ENCODE measurements at regions not wholly inside any gene's neighbourhood (a gene's known extent, or its start where the extent isn't known, plus 50 kb on each side); places are given as distances from the start of the nearest gene placed in this dataset.

DNA sequence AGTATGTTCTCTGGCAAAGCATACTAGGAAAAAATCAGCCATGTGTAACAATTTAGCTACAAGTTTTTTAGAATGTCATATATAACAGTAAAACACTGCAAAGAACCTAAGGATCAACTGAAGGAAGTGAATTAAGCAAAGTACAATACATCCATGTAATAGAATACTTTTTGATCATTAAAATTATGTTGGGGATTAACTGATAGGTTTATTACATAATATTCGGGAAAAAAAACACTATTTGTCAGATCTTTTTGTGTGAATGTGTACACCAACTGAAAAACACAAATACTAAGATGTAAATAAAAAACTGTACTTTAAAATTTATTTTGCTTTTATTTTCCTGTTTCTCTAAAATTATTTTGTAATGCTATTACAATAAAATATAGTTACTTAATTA lies 185.5 kb upstream of the DYNLRB2 start:
- no peak for FAIRE-seq

DNA sequence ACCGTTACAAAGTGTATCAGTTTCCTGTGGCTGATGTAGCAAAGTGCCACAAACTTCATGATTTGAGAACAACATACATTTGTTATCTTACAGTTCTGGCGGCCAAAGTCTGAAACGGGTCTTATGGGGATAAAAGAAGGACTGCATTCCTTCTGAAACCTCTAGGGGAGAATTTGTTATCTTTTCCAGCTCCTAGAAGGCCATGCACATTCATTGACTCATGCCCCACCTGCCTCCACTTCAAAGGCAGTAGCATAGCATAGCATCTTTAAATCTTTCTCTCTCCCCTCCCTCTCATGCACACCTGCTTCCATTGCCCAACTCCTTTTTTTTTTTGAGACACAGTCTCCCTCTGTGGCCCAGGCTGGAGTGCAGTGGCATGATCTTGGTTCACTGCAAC lies 190.7 kb upstream of the DYNLRB2 start:
- no peak for FAIRE-seq

DNA sequence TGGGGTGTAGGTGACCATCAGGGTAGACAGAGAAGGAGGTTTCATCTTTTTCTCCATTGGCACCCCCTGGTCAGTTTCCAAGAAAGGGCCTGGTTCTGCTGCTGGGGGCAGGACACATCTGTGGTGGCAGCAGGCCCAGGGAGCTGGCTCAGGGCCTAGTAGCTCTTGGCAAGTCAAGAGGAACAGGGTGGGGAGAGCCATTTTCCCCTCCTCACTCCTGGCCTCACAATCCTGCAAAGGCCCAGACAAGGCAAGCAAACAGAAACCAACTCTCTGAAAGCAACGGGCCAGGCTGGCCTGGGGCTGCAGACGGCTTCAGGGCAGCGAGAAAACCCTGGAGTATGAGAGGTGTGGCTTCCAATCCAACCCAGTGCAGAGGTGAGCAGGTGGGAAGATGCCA lies 192.9 kb upstream of the DYNLRB2 start:
- no peak for FAIRE-seq

DNA sequence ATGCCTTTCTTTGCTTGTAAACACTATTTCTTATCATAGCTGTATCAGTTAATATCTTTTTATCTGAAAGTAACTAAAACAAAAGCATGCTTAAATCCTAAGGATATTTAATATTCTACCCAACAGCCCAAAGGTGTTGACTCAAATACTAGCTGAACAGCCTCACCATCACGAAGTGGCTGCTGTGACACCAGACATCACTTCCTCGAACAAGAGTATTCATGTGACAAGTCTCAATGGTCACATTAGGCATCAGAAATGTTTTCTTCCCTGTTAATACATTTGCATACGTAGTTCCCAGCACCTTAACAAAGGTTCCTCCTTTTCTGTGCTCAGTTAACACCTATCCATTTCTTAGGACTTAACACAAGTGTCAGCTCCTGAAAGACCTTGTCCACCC lies 193.8 kb upstream of the DYNLRB2 start:
- no peak for FAIRE-seq

DNA sequence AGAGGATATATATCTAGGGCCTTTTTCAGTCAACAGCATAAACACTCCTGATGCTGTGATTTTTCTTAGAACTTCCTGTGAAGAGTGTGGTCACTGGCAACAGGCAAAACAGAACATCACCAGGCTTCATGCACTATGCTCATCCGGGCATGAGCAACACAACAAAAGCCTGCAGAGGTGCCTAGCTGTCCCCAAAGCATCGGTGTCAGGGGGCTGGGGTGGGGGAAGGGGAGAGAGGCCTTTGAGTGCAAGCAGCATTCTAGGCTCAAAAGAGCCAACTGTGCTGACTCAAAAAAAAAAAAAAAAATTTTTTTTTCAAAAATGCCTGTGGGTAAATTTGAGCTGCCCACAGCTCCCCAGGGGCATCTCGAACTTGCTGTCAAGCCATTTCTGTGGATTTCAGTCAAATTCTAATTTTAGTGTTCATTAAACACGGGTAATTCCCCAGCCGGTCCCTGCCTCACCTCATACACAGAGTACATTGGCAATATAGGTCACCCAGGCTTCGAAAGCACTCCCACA lies 194.6 kb upstream of the DYNLRB2 start:
- FAIRE-seq: no peak

DNA sequence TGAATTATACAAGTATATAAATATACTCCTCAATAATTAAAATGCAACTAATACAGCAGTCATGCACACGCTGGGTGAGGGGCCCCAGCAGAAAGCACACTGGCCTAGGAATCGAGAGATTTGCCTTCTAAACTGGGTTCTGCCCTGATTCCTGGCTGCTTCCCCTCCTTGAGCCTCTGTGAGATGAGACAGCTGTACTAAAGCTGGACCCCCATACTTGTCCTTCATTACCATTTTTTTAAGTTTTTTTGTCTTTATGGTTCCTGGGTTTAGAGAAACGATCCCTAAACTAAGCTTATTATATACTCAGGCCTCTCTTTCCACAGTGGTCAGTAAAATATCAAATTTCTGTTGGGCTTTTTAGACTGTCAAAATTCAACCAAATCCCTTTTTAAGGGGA lies 195.1 kb upstream of the DYNLRB2 start:
- FAIRE-seq: no peak

DNA sequence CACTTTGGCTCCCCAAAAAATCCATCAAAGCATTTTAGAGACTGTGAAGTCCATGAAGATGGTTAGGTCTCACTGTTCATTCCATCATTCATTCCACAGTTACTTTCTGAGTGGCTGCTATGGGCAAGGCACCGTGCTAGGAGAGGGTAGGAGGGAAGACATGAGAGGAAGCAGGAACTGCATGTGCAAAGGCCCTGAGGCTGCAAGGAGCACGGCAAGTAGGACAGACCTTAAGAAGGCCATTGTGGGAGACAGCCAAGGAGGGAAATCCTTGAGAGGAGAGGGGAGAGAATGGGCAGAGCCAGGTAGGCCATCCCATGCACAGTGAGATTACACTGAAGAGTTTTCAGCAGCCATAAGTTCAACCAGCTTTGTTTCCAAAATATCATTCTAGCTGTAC lies 196.2 kb upstream of the DYNLRB2 start:
- FAIRE-seq: no peak

DNA sequence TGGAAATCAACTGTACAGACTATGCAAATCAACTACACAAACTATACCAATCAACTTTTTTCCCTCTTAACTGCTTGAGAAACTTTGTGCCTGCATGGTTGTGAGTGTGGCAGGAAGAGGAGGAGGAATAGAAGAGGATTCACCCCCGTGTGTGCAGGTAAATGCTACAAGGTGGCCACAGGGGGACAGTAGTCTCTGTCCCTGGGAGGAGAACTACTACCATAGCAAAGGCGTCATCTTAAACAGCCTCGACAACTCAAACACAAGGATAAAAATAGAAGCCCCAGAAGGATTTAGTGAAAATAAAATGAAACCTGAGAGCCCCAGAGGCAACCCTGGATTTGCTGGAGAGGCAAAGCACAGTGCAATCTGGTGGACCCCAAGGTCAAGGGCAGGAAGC lies 199.5 kb upstream of the DYNLRB2 start:
- no peak for FAIRE-seq

DNA sequence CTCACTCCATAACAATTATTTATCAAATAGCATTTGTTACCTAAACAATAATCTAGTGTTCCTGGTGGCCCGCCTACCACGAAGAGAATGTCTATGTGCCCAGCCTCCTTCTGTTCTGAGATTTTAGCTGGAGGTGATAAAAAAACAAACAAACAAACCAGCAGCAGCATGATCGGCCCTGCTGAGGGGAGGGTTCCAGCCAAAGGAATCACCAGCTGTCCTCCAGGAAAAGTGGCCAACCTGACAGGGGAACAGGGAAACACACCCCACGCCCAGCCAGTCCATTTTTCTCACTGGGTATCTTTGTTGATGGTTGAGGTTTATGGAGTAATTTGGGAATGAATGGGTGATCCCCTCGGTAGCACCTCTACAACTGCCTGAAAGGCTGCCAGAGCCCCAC lies 203.0 kb upstream of the DYNLRB2 start:
- no peak for FAIRE-seq

DNA sequence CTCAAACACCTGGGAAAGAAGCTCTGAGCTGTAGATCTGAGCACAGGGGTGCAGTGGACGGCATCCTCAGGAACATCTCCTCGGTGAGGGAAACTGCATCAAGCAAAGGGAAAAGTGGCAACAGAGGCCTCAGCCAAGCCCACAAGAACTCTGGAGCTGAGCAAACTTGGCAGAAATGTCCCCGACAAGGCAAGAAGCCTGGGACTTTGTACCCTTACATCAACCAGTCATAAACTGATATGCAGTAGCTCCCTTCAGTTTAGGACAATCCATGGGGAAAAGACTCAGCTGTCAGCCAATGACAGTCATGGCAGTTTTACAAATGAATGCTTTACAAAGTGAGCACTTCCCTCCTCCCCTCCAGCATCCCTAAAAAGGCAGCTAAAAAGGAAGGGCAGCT lies 210.0 kb upstream of the DYNLRB2 start:
- FAIRE-seq: no peak

DNA sequence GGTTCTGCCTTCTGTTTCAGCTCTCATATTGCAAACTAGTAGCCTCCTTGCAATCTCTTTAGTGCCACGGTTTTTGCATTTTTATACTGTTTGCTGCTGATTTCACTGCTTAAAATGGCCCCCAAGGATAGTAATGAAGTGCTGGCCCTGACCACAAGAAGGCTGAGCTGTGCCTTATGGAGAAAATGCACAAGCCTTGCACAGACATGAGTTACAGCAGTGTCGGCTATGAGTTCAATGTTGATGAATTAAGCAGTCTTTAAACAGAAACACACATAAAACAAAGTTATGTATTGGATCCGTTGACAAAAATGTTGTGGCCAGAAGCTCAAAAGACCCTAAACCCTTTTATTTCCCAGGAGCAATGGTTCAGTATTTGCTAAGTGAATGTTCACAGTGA lies 210.6 kb upstream of the DYNLRB2 start:
- FAIRE-seq: no peak

DNA sequence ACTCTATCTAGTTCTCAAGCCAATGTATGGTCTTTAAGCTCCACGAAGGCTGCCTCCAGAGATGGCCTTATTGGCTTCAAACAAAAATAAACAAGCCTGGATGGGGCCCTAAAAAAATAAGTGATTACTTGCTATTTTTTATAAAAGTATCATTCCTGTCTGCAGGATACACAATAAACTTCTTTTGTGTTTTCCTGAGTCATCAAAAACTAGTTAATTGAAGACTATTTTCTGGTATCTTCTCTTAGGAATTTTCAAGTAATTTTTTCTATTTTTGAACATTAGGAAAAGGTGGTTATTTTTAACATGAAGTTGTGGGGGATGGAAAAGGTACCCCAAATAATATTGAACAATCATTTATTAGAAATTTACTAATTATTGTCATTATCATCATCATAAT lies 213.1 kb upstream of the DYNLRB2 start:
- no peak for FAIRE-seq

DNA sequence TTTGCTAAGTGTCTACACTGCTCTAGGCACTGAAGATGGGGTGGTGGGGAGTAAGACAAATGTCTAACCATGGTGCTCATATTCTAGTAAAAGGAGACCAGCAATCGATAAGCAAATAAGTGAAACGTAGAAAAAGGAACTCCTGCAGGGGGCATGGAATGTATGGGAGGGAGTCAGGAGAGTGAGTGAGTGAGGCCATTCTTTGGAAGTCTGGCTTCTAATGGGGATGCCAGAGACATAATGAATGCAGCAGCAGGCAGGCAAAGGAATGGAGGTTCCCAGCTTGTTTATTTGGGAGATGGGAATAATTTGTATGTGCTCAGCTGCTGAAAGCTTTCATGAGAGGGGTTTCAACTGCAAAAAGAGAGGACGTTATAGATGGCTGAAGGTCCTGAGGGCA lies 216.4 kb upstream of the DYNLRB2 start:
- FAIRE-seq: no peak

DNA sequence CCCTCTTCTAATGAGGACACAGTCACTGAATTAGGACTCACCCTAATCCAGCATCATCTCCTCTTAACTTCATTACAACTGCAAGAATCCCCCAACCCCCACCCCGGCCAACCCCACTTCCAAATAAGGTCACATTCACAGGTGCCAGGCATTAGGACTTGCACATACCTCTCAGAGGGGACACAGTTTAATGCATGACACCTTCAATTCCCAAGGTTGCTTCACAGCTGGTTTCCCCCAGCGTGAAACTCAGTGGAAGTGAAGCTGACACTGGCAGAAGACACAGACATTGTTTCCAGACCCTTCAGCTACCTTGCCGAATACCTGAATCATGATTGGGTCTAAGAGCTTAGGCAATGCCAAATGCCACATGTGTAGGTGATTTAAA lies 217.0 kb upstream of the DYNLRB2 start:
- no peak for FAIRE-seq

DNA sequence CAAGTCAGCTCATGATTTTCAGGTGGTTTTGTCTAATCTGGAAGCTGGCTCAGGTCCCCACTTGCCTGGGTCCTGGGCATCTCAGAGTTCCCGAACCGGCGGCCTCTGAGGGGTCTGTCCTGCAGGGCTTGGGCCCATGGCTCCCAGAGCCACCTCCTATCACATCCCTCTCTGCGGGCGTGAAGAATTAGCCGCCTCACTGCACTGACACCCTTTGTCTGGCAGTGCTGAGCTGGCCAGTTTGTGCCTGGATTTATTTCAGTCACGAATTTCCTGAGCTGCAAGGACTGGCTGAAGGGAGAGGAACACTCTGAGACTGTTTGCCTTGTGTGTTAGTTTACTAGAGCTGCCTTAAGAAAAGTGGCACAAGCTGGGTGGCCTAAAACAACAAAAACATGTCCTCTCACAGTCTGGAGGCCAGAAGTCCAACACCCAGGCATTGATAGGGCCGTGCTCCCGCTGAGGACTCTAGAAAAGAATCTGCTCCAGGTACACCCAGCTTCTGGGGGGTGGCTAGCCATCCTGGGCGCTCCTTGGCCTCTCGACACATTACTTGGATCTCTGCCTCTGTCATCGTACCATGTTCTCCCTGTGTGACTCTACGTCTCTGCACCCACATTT lies 217.5 kb upstream of the DYNLRB2 start:
- no peak for FAIRE-seq

DNA sequence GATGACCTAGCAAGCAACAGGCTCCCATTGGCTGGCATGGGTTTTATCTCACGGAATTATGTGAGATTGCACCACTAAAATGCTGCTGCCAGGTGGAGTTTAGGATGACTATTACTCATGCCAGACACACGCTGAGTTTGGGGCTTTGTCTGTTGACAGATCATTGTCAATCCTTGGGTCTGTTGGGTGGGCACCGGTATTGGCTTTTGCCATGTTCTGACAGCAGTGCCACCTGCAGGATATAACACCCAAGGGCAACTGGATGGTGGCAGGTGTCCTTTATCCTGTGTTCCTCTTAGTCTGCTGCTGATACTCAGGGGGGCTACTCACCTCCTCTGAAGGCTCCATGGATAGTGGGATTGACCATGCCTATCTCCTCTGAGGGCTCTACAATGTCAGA lies 221.6 kb upstream of the DYNLRB2 start:
- FAIRE-seq: no peak

DNA sequence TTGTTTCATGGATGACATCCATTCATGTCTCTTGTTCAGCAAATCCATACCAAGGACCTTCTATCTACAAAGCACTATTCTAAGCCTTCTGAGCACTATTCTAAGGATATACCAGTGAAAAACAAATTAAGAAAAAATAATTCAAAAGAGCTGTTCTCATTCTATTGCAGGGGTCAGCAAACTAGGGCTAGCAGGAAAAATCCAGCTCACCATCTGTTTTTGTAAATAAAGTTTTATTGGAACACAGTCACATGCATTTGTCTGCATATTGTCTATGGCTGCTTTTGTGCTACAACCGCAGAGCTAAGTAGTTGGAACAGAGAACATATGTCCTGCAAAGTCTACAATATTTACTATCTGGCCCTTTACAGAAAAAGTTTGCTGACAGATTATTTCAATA lies 222.7 kb upstream of the DYNLRB2 start:
- FAIRE-seq: no peak

DNA sequence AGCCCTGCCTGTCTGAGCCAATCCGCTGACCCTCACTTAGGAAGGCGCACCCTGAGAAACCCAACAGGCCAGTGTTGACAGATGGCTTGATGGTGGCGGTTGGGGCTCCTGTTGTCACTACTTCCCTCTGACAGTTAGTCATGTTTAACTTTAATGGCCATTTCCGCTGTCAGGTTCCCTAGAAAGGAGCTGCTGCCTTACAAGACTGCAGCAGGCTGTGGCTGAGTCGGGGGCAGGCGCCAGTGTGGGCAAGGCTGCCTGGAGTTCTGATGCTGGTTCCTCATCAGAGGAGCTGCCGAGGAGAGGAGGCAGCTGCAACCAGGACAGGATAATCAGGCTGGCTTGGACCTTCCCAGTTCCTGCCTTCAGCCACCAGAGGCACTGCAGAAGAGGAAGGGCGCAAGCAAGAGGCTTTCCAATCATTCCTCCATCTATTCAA lies 223.2 kb upstream of the DYNLRB2 start:
- FAIRE-seq: no peak

DNA sequence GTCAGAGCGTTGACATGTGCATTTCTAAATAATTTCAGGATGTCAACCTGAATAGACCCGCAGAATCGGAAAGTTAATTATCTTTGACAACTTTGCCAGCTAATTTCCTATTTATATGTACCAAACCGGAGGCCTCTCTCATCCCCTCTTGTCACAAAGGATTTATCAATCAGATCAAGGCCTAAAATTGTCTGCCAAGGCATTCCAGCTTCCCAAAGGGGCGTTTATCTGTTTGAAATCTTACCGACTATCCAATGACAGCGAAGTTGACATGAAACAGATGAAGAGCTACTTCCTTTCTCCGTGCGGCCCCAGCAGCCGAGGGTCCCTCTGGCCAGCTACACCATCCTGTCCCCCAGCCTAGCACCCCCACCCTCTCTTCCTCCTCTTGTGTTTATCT lies 223.7 kb upstream of the DYNLRB2 start:
- FAIRE-seq: no peak

DNA sequence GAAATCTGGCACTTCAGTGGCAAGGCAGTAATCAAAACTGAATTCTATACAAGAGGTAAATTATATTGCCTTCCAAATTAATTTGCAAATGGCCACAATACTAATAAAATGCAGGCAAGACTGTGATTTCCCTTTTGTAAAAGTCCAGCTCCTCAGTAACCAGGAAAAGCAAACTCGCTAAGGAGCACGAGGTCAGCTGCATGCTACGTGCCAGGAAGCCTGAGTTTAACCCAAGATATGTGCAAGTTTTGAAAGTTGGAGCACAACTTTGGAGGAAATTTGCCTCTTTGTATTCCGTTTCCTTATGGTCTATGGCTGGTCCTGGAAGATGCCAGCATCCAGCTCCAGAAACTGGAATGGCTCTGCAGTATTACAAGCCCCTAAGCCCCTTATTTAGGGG lies 226.8 kb upstream of the DYNLRB2 start:
- no peak for FAIRE-seq

DNA sequence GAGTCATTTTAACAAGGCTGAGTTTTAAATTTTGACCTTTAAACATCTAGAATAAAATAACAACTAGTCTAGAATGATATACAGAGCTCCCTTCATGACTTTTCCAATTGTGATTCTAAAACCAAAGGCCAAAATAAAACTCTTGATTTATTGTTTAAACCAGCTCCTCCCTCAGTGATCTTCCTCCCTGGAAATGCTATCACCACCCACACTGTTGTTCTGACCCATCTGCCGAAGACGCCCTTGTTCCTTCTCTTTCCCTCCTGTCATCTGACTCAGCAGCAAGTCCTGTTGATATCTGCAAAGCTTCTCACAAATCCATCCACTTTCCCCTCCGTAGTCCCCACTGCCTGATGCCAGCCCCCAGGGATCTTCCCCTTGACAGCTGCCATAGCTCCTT lies 231.6 kb upstream of the DYNLRB2 start:
- FAIRE-seq: no peak

DNA sequence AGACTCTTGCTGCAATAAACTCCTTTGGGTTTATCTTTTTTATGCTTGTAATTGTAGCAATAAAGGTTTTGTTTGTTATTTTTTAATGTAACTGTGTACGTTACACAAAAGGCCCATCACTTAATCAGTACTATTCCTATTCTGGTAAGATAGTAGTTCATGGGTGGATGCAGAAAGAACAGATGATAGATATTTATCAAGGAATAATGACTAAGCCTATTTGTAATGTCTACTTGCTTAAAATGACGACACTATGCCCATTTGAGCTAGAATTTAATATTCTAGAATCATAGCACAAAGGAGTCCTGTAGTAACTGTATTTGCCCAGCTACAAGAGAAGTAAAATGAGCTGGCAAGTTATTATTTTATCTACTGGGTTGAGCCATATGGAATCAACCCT lies 235.4 kb upstream of the DYNLRB2 start:
- FAIRE-seq: no peak

DNA sequence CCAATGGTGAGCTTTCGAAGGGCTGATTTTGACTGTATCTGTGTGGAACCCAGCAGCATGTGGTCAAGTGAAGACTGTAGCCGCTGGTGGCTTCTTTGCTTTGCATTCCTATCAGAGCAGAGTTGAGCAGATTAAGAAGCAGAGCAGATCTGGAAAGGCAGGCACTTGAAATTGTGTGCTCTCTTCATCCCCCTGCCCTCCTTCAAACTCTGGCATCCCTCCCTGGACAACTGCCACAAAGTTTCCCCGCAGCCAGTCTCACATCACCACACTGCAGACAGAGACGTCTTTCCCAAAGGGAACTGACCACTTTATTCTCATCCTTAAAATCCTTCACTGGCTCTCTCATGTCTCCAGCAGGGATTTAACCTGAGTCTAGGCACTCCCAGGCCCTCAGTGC lies 237.1 kb upstream of the DYNLRB2 start:
- FAIRE-seq: no peak

DNA sequence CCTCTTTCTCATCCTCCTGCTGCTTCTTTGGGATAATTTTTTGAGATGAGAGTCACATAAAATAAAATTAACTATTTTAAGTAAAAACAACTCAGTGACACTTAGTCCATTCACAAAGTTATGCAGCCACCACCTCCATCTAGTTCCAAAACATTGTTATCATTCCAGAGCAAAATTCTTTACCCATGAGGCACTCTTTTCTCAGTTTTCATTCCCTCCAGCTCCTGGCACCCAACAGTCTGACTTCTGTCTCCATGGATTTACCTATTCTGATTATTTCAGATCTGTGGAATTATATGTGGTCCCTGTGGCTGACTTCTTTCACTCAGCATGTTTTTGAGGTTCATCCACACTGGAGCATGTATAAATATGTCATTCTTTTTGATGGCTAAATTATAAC lies 239.9 kb upstream of the DYNLRB2 start:
- FAIRE-seq: no peak

DNA sequence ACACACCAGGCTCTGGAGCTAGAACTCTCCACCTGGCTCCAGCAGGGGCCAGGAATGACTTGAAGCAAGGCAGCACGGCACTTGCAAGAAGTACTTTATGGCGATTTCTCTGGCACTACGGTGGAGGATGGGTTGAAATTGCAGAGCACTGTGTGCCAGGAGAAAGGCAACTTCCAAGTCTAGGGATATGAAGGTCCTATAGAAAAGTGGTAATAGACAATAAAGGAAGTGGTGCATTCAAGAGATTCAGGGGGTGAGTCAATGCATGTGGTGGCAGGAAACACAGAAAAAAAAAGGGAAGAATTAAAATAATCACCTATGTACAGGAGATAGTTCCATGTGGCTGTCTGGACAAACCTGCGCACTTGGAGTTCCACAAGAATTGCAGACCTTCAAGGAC lies 240.3 kb upstream of the DYNLRB2 start:
- FAIRE-seq: no peak

DNA sequence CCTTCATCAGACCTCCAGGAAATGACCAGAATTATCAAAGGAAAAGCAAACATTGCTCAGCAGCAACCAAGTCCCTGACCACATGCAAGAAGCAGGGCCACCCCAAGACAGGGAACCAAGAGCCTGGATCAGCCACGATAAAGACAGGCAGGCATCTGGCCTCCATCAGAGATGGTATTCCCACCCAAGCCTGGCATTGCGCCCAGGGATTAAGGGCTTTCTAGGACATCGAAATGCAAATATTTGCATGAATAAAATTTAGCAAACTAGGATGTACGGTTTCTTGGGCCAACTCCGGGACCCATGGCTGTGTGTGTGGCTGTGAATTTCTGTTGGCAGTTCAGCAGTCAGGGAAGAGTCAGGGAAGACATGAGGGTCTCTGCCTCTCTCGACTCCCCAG lies 241.4 kb upstream of the DYNLRB2 start:
- no peak for FAIRE-seq

Measured in islet of Langerhans (tissue), 1 donor.